Posterior vena cava (tissue), 2 donors: ENCODE measurements at regions not wholly inside any gene's neighbourhood (a gene's known extent, or its start where the extent isn't known, plus 50 kb on each side); places are given as distances from the start of the nearest gene placed in this dataset.
"Not testable (repeated sequence)": the region's sequence is repeated elsewhere in the genome, so short reads cannot be mapped to it uniquely, and the experiment has no call there.

Experiments
- DNase-seq: peaks from one replicate; pipeline ENCODE4 v3.0.0-alpha.2; 2020; ENCODE audit warnings: low spot score
- intact Hi-C, 2 donors: fragments of 100-400 bp; cut with DNase I; formaldehyde crosslinking; loops; one replicate each; pipeline versions ENCODE4 v1.14.1 to v1.14.2; 2022 to 2023
- donor health status: DM: yes; HTN: yes; CAD: no.
- donor health status: DM: yes; HTN: yes; CAD: no.

- intact Hi-C loops = no loop called here
- DNase-seq = no peak
Measured at GRCh38 chr13:33537026-33537425, 251.5 kb upstream of the STARD13 start.

GRCh38 chr13:33537676-33538075 lies 252.1 kb upstream of the STARD13 start:
- intact Hi-C loops = no loop called here
- no peak for DNase-seq

- no peak for DNase-seq
- intact Hi-C loops = loop anchor here (10.0 kb wide), 1 partner anchor 183 kb away; no protein-coding TSS in a partner anchor
Measured at GRCh38 chr13:33541456-33541855, 255.9 kb upstream of the STARD13 start.

GRCh38 chr13:33541962-33542308 lies 256.4 kb upstream of the STARD13 start:
- intact Hi-C loops = loop anchor here (10.0 kb wide), 1 partner anchor 183 kb away; no protein-coding TSS in a partner anchor

GRCh38 chr13:33542309-33543088 lies 256.9 kb upstream of the STARD13 start:
- intact Hi-C loops = loop anchor here (10.0 kb wide), 1 partner anchor 182 kb away; no protein-coding TSS in a partner anchor
- DNase-seq = peak; percentile 100

More at GRCh38 chr13:33541962-33542308, 256.4 kb upstream of the STARD13 start:
- DNase-seq = no peak

- intact Hi-C loops = loop anchor here (10.0 kb wide), 1 partner anchor 182 kb away; no protein-coding TSS in a partner anchor
- no peak for DNase-seq
Measured at GRCh38 chr13:33543089-33543459, 257.5 kb upstream of the STARD13 start.

GRCh38 chr13:33543631-33544265 lies 258.2 kb upstream of the STARD13 start:
- intact Hi-C loops = loop anchor here (10.0 kb wide), 1 partner anchor 181 kb away; no protein-coding TSS in a partner anchor
- no peak for DNase-seq

- intact Hi-C loops = loop anchor here (10.0 kb wide), 1 partner anchor 180 kb away; no protein-coding TSS in a partner anchor
- no peak for DNase-seq
Measured at GRCh38 chr13:33544308-33544707, 258.8 kb upstream of the STARD13 start.

- intact Hi-C loops = loop anchor here (10.0 kb wide), 1 partner anchor 179 kb away; no protein-coding TSS in a partner anchor
- DNase-seq = no peak
Measured at GRCh38 chr13:33545492-33545891, 259.9 kb upstream of the STARD13 start.

GRCh38 chr13:33547035-33547434 lies 261.5 kb upstream of the STARD13 start:
- intact Hi-C loops = loop anchor here (10.0 kb wide), 1 partner anchor 178 kb away; no protein-coding TSS in a partner anchor
- DNase-seq = no peak

- DNase-seq = no peak
- intact Hi-C loops = loop anchor here (10.0 kb wide), 1 partner anchor 177 kb away; no protein-coding TSS in a partner anchor
Measured at GRCh38 chr13:33548069-33548468, 262.5 kb upstream of the STARD13 start.

GRCh38 chr13:33550276-33550675 lies 264.7 kb upstream of the STARD13 start:
- intact Hi-C loops = no loop called here
- DNase-seq = no peak

- intact Hi-C loops = no loop called here
- DNase-seq = no peak
Measured at GRCh38 chr13:33550885-33551284, 265.3 kb upstream of the STARD13 start.

GRCh38 chr13:33554919-33555791 lies 262.8 kb upstream of the RFC3 start:
- DNase-seq = no peak
- intact Hi-C loops = no loop called here

GRCh38 chr13:33556828-33557227 lies 261.1 kb upstream of the RFC3 start:
- intact Hi-C loops = no loop called here
- DNase-seq = no peak

GRCh38 chr13:33560726-33561125 lies 257.2 kb upstream of the RFC3 start:
- intact Hi-C loops = no loop called here
- DNase-seq = no peak

- no peak for DNase-seq
- intact Hi-C loops = no loop called here
Measured at GRCh38 chr13:33561627-33562026, 256.3 kb upstream of the RFC3 start.

GRCh38 chr13:33571618-33572017 lies 246.3 kb upstream of the RFC3 start:
- intact Hi-C loops = no loop called here
- no peak for DNase-seq

GRCh38 chr13:33572322-33572721 lies 245.6 kb upstream of the RFC3 start:
- intact Hi-C loops, DNase-seq: not testable (repeated sequence)
